ENCODE measurements at regions not wholly inside any gene's neighbourhood (a gene's known extent, or its start where the extent isn't known, plus 50 kb on each side); places are given as distances from the start of the nearest gene placed in this dataset.

GRCh38 chr15:96894659-96895058 lies 564.2 kb downstream of the NR2F2 start:
- H3F3A ChIP-seq (ENCODE audit: insufficient read depth, low read length) = no peaks in the 10 kb centered on the region
- TF ChIP-seq CTCF (IDR thresholded peaks at IDR 0.05; ENCODE audit: low read length) (no peak), EZH2phosphoT487 (IDR thresholded peaks at IDR 0.05; ENCODE audit: low read length) (no peak), EZH2 (optimal IDR thresholded peaks at IDR 0.05; ENCODE audit: low read depth, low read length) (no peak)
- H3K4me2 ChIP-seq (ENCODE audit: low read depth, low read length) = no peak overlapping the region
- no peak for DNase-seq
- H2AFZ ChIP-seq (ENCODE audit: low read length) = no peak overlapping the region
- no peaks in the 10 kb centered on the region for H3K9me2 ChIP-seq (replicated peaks; ENCODE audit: insufficient read depth, low read length)
- no peaks in the 10 kb centered on the region for H3K36me3 ChIP-seq (replicated peaks; ENCODE audit: insufficient read depth, low read length)
- H4K20me1 ChIP-seq (ENCODE audit: insufficient read depth, low read length) = no peaks in the 10 kb centered on the region
- no peaks in the 10 kb centered on the region for H3K27me3 ChIP-seq (replicated peaks; ENCODE audit: insufficient read depth, low read length)
- no peaks in the 10 kb centered on the region for H3K79me2 ChIP-seq (ENCODE audit: low read length)
- no peaks in the 10 kb centered on the region for H3K4me1 ChIP-seq (ENCODE audit: low read length)
- H3K4me3 ChIP-seq (ENCODE audit: low read length) = no peak overlapping the region
- no peak overlapping the region for H3K27ac ChIP-seq (ENCODE audit: low read length)
- H3K9me3 ChIP-seq (replicated peaks; ENCODE audit: insufficient read depth, low read length) = no peaks in the 10 kb centered on the region
- no peak overlapping the region for H3K9ac ChIP-seq (ENCODE audit: low read length)

- Histone ChIP-seq H4K20me1 (ENCODE audit: insufficient read depth, low read length) (no peaks in the 10 kb centered on the region), H3F3A (ENCODE audit: insufficient read depth, low read length) (no peaks in the 10 kb centered on the region), H2AFZ (ENCODE audit: low read length) (no peak overlapping the region), H3K79me2 (ENCODE audit: low read length) (no peaks in the 10 kb centered on the region), H3K4me3 (ENCODE audit: low read length) (no peak overlapping the region), H3K27me3 (replicated peaks; ENCODE audit: insufficient read depth, low read length) (no peaks in the 10 kb centered on the region), H3K27ac (ENCODE audit: low read length) (no peak overlapping the region), H3K36me3 (replicated peaks; ENCODE audit: insufficient read depth, low read length) (no peaks in the 10 kb centered on the region), H3K9me2 (replicated peaks; ENCODE audit: insufficient read depth, low read length) (no peaks in the 10 kb centered on the region), H3K4me2 (ENCODE audit: low read depth, low read length) (no peak overlapping the region), H3K4me1 (ENCODE audit: low read length) (no peaks in the 10 kb centered on the region), H3K9me3 (replicated peaks; ENCODE audit: insufficient read depth, low read length) (no peaks in the 10 kb centered on the region), H3K9ac (ENCODE audit: low read length) (no peak overlapping the region)
- no peak for TF ChIP-seq EZH2phosphoT487 (IDR thresholded peaks at IDR 0.05; ENCODE audit: low read length)
- no peak for DNase-seq
Observed at GRCh38 chr15:96896766-96897165, 566.3 kb downstream of the NR2F2 start.

GRCh38 chr15:96914081-96914480 lies 583.6 kb downstream of the NR2F2 start:
- no peak overlapping the region for H3K4me3 ChIP-seq (ENCODE audit: low read length)
- H3K9ac ChIP-seq (ENCODE audit: low read length) = no peak overlapping the region

More at GRCh38 chr15:96914081-96914480, 583.6 kb downstream of the NR2F2 start:
- no peak for DNase-seq
- no peaks in the 10 kb centered on the region for H3F3A ChIP-seq (ENCODE audit: insufficient read depth, low read length)
- no peak overlapping the region for H3K27ac ChIP-seq (ENCODE audit: low read length)
- H3K79me2 ChIP-seq (ENCODE audit: low read length) = no peaks in the 10 kb centered on the region
- H3K4me1 ChIP-seq (ENCODE audit: low read length) = no peaks in the 10 kb centered on the region
- H4K20me1 ChIP-seq (ENCODE audit: insufficient read depth, low read length) = no peaks in the 10 kb centered on the region
- TF ChIP-seq EZH2phosphoT487 (IDR thresholded peaks at IDR 0.05; ENCODE audit: low read length) (no peak), CTCF (IDR thresholded peaks at IDR 0.05; ENCODE audit: low read length) (no peak), EZH2 (optimal IDR thresholded peaks at IDR 0.05; ENCODE audit: low read depth, low read length) (no peak)
- H3K36me3 ChIP-seq (replicated peaks; ENCODE audit: insufficient read depth, low read length) = no peaks in the 10 kb centered on the region
- H3K4me2 ChIP-seq (ENCODE audit: low read depth, low read length) = no peak overlapping the region
- no peaks in the 10 kb centered on the region for H3K27me3 ChIP-seq (replicated peaks; ENCODE audit: insufficient read depth, low read length)
- no peak overlapping the region for H2AFZ ChIP-seq (ENCODE audit: low read length)
- H3K9me2 ChIP-seq (replicated peaks; ENCODE audit: insufficient read depth, low read length) = no peaks in the 10 kb centered on the region
- H3K9me3 ChIP-seq (replicated peaks; ENCODE audit: insufficient read depth, low read length) = no peaks in the 10 kb centered on the region

All from MM.1S (cell line).